ENCODE measurements at regions not wholly inside any gene's neighbourhood (a gene's known extent, or its start where the extent isn't known, plus 50 kb on each side); places are given as distances from the start of the nearest gene placed in this dataset.

DNA sequence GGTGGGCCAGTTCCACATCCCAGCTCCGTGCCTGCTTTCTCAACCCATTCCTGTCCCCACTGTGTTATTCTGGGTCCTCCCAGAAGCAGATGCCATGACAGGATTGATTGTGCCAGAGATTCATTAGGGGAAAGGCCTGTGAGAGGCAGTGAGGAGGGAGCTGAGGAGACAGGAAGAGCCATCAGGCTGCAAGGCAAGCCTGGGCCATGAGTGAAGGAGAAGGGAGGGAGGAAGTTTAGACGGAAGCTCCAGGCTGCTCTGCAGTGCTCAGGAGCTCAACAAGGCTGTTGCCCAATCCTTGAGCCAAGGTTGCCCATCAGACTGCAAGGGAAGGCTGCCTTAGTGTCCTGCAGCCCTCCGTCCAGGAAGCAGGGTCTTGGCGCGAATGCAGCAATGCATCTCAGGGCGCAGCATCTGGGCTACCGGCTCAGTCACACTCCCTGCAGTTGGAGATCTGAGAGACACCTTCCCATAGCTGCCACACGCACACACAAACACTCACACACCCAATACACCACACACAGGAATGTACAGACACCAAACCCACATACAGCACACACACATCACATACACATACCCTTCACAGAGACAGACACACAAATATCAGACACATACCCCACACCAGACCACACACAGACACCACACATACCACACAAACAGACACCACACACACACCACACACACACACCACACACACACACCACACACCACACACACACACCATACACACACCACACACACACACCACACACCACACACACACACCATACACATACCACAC lies 139.5 kb upstream of the NDUFV2 start:
- no peak overlapping the region for H3K4me3 Mint-ChIP-seq
- no peaks in the 10 kb centered on the region for H3K9me3 Mint-ChIP-seq
- no peaks in the 10 kb centered on the region for H3K27me3 Mint-ChIP-seq
- DNase-seq (no peak), ATAC-seq (no peak)
- H3K4me1 Mint-ChIP-seq, result no peaks in the 10 kb centered on the region
- H3K36me3 Mint-ChIP-seq (ENCODE audit: low read depth), result no peaks in the 10 kb centered on the region
- no peak overlapping the region for H3K27ac Mint-ChIP-seq

DNA sequence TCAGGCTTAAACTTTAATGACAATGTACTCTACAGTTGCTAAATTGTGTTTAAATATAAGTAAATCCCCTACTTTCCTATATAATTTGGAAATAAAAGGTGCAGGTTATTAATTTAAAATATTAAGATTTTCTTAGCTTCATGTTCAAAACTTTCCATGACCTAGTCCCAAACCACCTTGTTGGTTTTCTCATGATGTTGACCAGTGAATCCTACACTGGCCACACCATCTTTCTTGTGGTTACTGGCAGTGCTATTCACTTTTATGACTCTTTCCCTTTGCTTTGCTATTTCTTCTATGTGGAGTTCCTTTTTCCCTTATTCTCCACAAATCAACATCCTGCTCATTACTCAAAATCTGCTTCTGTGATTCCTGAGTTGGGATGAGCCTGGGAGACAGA lies 138.6 kb upstream of the NDUFV2 start:
- ATAC-seq (no peak), DNase-seq (no peak)
- H3K36me3 Mint-ChIP-seq (ENCODE audit: low read depth), result no peaks in the 10 kb centered on the region
- no peak overlapping the region for H3K4me3 Mint-ChIP-seq
- H3K4me1 Mint-ChIP-seq, result no peaks in the 10 kb centered on the region
- no peak overlapping the region for H3K27ac Mint-ChIP-seq
- no peaks in the 10 kb centered on the region for H3K27me3 Mint-ChIP-seq
- H3K9me3 Mint-ChIP-seq, result no peaks in the 10 kb centered on the region

DNA sequence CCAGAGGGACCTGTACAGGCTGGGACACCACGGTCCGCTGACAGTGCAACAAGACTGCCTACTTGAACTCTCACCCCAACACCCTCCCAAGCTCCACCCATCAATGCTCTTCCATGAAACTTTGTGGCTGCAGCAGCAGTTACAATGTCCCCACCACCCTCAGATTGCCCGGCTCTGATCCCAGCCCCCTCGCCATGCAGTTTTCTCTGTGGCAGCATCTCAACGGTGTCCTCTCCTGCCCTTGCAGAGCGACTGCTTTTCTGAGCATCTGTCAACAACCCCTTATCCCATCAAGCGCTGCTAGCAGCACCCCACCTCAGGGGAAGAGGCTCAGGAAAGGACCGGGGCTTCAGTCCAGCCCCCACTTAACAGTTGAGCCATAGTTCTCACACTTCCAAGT lies 137.1 kb upstream of the NDUFV2 start:
- Mint-ChIP-seq H3K27ac (no peak overlapping the region), H3K4me1 (no peaks in the 10 kb centered on the region), H3K9me3 (no peaks in the 10 kb centered on the region), H3K27me3 (no peaks in the 10 kb centered on the region), H3K36me3 (ENCODE audit: low read depth) (no peaks in the 10 kb centered on the region), H3K4me3 (no peak overlapping the region)
- DNase-seq, result no peak
- ATAC-seq, result no peak

DNA sequence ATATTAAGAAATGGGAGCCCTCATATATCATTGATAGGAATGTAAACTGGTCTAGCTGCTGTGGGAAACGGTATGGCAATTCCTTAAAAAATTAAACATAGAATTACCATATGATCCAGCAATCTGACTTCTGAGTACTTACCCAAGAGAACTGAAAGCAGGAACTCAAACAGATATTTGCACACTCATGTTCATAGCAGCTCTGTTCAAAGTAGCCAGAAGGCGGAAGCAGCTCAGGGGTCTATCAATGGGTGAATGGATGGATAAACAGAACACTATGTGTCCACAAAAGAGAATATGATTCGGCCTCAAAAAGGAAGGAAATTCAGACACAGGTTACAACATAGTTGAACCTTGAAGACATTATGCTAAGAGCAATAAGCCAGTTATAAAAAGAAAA lies 135.7 kb upstream of the NDUFV2 start:
- Mint-ChIP-seq H3K4me1 (no peaks in the 10 kb centered on the region), H3K36me3 (ENCODE audit: low read depth) (no peaks in the 10 kb centered on the region), H3K9me3 (no peaks in the 10 kb centered on the region), H3K27me3 (no peaks in the 10 kb centered on the region), H3K27ac (no peak overlapping the region), H3K4me3 (no peak overlapping the region)
- no peak for ATAC-seq
- DNase-seq, result no peak

DNA sequence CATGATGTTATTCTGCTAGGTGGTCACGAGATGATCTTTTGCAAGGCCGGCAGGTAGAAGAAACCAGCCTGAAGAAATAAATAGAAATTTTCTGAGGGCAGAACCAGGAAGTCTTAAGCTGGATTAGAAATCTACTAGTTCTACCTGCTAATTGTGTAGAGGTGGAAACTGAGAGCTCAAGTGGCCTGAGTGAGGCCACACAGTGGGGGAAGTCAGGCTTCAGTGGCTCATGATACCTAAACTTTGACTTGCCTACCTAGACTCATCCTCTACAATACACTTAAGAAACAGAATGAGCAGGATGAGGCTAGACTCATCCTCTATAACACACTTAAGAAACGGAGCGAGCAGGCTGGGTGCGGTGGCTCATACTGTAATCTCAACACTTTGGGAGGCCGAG lies 134.9 kb upstream of the NDUFV2 start:
- Mint-ChIP-seq H3K36me3 (ENCODE audit: low read depth) (no peaks in the 10 kb centered on the region), H3K4me1 (no peaks in the 10 kb centered on the region), H3K4me3 (no peak overlapping the region), H3K27me3 (no peaks in the 10 kb centered on the region), H3K9me3 (no peaks in the 10 kb centered on the region), H3K27ac (no peak overlapping the region)
- ATAC-seq, result no peak
- DNase-seq, result no peak

DNA sequence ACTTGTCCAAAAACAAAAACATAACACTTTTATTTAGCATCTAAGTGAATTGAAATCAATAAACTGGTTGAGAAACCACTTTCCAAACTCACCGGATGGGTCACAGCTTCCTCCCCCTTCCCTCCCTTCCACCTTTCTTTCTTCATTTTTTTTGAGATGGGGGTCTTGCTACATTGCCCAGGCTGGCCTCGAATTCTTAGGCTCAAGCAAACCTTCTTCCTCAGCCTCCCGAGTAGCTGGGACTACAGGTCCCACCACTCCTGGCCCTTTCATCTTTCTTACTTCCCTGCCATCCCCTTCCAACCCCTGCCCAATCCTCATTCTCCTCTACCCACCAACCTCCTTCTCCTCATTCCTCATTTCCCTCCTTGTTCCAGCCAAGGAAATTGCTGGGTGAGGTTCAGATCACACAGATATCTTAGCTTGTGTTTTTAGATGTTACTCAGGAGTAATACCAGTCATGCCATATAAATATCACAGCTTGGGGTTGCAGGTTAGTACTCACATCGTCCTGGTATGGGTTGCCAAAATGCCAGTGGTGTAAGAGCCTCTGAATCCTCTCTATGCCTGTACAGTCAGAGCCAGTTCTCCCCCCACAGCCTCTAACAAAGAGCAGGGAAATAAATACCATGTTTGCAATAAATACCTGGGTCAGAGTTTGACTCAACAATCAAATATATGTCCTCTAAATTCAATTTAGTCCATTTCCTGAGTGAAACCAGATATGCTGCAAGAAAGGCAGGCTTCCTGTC lies 132.7 kb upstream of the NDUFV2 start:
- H3K27me3 Mint-ChIP-seq, result peaks cover 5% of the 10 kb centered on the region

DNA sequence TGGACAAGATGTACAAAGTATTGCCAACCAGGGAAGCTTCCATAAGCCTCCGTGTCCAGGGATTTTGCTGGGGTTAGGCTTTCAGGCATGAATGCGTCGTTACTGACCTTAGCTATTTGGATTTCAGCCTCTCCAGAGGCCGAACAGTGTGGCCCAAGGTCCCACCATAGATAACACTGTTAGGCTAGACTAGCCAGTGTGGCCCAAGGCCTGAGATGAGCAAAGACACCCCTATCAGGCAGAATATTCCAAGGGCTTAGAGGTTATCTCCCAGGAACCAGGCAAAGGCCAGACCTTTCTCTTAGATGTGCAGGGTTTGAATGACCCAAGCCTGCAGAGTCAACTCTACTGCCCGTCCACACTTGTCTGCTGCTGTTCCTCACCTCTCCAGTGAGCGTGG lies 131.7 kb upstream of the NDUFV2 start:
- no peak overlapping the region for H3K4me3 Mint-ChIP-seq
- H3K27ac Mint-ChIP-seq, result no peak overlapping the region
- no peaks in the 10 kb centered on the region for H3K36me3 Mint-ChIP-seq (ENCODE audit: low read depth)
- peaks cover 5% of the 10 kb centered on the region for H3K27me3 Mint-ChIP-seq
- no peaks in the 10 kb centered on the region for H3K4me1 Mint-ChIP-seq
- DNase-seq (no peak), ATAC-seq (no peak)
- H3K9me3 Mint-ChIP-seq, result peaks cover 6% of the 10 kb centered on the region

More for the DNA sequence above, 132.7 kb upstream of the NDUFV2 start:
- Mint-ChIP-seq H3K4me3 (no peak overlapping the region), H3K4me1 (no peaks in the 10 kb centered on the region), H3K36me3 (ENCODE audit: low read depth) (no peaks in the 10 kb centered on the region), H3K27ac (no peak overlapping the region), H3K9me3 (peaks cover 6% of the 10 kb centered on the region)
- no peak for ATAC-seq
- no peak for DNase-seq

DNA sequence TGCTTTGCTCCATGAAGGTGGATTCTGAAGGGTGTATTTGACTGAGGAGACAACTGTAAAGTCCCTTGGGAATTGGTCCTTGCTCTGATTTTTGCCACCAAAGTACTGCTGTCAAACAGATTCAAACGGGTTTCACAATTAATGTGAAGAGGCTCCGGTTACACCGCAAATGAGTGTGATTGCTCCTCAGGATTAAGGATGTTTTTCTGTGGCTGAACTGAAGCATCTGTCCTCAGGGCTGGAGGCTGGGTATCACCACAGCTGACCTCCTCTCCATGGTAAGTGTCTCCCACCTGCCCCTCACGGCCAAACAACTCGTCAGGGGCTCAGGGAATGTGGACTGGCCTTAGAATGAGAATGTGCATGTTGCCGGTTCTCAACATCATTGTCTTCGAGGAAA lies 130.4 kb upstream of the NDUFV2 start:
- Mint-ChIP-seq H3K36me3 (ENCODE audit: low read depth) (no peaks in the 10 kb centered on the region), H3K27me3 (peaks cover 5% of the 10 kb centered on the region), H3K4me3 (no peak overlapping the region), H3K27ac (no peak overlapping the region), H3K4me1 (no peaks in the 10 kb centered on the region), H3K9me3 (peaks cover 6% of the 10 kb centered on the region)
- no peak for DNase-seq
- no peak for ATAC-seq

DNA sequence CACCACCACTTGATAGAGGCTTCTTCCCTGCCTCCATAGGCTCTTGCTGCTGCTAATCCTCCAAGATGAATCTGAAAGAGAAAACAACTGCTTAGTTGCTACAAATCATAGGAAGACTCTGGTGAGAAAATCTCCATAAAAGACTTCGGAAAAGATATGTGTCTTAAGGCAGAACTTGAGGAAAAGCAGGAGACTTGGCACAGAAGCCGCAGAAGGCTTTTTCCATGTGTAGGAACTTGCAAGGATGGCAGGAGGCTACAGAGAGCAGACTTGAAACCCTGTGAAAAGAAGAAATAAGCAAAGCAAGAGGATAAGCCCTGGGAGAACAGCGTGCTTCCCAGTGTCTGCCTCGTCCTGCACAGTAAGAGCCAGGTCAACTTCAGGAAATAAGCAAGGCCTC lies 128.2 kb upstream of the NDUFV2 start:
- H3K27me3 Mint-ChIP-seq, result peaks cover 5% of the 10 kb centered on the region
- H3K9me3 Mint-ChIP-seq, result peaks cover 6% of the 10 kb centered on the region

DNA sequence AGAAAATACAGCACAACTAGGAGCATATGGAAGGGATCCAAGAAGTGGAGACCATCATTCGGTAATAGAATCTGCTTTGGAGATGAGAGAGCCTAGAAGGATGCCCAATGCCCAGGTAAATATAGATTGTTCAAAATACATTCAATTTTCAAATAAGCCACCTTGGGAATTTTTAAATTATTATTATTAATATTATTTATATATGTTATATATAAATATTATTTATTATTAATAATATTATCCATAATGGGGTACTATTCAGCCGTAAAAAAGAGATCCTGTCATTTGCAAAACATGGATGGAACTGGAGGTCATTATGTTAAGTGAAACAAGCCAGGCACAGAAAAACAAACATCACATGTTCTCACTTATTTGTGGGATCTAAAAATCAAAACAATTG lies 127.8 kb upstream of the NDUFV2 start:
- Mint-ChIP-seq H3K27me3 (peaks cover 5% of the 10 kb centered on the region), H3K9me3 (peaks cover 6% of the 10 kb centered on the region), H3K36me3 (ENCODE audit: low read depth) (no peaks in the 10 kb centered on the region), H3K4me3 (no peak overlapping the region), H3K4me1 (peaks cover 2% of the 10 kb centered on the region), H3K27ac (no peak overlapping the region)
- no peak for ATAC-seq
- no peak for DNase-seq

More for the DNA sequence above, 128.2 kb upstream of the NDUFV2 start:
- Mint-ChIP-seq H3K4me1 (peaks cover 2% of the 10 kb centered on the region), H3K36me3 (ENCODE audit: low read depth) (no peaks in the 10 kb centered on the region), H3K27ac (no peak overlapping the region), H3K4me3 (no peak overlapping the region)
- DNase-seq, result no peak
- ATAC-seq, result no peak

DNA sequence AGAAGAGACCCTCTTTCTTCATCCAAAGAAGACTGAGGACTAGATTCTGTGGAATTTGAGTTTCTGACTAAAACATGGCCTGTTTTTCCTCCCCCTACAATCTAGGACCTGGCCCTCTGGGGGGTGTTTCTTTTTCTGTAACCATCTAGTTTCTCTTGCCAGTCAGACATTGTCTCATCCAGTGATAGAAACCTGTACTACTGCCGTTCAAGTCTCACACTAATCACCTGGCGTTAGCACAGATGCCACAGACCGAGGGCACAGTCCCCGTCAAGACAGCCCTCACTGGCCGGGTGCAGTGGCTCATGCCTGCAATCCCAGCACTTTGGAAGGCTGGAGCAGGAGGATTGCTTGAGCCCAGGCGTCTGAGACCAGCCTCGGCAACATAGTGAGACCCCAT lies 126.9 kb upstream of the NDUFV2 start:
- Mint-ChIP-seq H3K4me3 (no peak overlapping the region), H3K9me3 (peaks cover 6% of the 10 kb centered on the region), H3K27me3 (peaks cover 5% of the 10 kb centered on the region), H3K4me1 (peaks cover 2% of the 10 kb centered on the region), H3K27ac (no peak overlapping the region), H3K36me3 (ENCODE audit: low read depth) (no peaks in the 10 kb centered on the region)
- DNase-seq (no peak), ATAC-seq (no peak)

DNA sequence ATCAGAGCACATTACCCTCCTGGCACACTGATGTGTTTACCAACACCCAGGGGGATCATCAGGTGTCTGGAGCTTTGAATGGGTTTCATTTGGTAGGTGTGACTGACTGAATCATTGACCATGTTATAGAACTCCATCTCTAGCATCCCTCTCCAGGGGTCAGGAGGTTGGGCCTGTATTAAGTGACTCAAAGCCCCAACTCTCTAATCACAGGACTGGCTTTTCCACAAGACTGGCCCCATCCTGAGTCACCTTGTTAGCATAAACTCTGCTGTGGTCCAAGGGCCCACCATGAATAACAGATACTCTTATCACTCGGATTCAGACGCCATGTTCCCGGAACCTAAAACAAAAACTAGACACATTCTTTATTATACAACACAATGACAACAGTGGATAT lies 125.9 kb upstream of the NDUFV2 start:
- H3K9me3 Mint-ChIP-seq, result peaks cover 6% of the 10 kb centered on the region
- H3K4me3 Mint-ChIP-seq, result no peak overlapping the region
- peaks cover 2% of the 10 kb centered on the region for H3K4me1 Mint-ChIP-seq
- no peaks in the 10 kb centered on the region for H3K36me3 Mint-ChIP-seq (ENCODE audit: low read depth)
- peaks cover 5% of the 10 kb centered on the region for H3K27me3 Mint-ChIP-seq
- no peak overlapping the region for H3K27ac Mint-ChIP-seq
- ATAC-seq, result no peak
- no peak for DNase-seq

DNA sequence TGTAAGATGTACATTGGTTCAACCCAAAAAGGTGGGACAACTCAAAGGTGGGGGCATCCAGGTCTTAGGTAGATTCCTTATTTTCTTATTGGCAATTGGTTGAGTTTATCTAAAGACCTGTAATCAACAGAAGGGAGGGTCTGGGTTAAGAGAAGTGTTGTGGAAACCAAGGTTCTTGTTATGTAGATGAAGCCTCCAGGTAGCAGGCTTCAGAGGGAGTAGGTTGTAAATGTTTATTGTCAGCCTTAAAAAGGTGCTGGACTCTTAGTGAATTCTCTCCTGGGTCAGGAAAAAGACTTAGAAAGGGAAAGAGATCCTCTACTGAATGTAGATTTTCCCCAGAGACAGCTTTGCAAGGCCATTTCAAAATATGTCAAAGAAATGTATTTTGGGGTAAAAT lies 125.3 kb upstream of the NDUFV2 start:
- peaks cover 2% of the 10 kb centered on the region for H3K4me1 Mint-ChIP-seq
- peaks cover 6% of the 10 kb centered on the region for H3K9me3 Mint-ChIP-seq
- no peak overlapping the region for H3K27ac Mint-ChIP-seq
- ATAC-seq (no peak), DNase-seq (no peak)
- no peaks in the 10 kb centered on the region for H3K36me3 Mint-ChIP-seq (ENCODE audit: low read depth)
- H3K4me3 Mint-ChIP-seq, result no peak overlapping the region
- H3K27me3 Mint-ChIP-seq, result peaks cover 5% of the 10 kb centered on the region

DNA sequence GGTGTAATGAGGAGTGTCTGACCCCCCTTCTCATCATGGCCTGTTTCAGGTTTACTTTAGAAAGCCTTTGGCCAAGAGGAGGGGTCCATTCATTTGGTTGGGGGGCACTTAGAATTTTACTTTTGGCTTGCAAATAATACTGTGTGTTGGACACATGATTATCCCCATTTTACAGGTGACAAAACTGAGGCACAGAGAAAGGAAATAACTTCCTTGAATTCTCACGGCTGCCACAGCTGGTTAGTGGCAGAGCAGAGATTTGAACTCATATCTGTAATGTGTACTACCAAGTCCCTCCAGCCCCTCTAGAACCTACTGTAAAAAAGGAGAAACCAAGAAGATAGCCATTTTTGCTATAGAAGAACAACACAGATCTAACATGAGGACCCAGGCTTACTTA lies 124.8 kb upstream of the NDUFV2 start:
- peaks cover 5% of the 10 kb centered on the region for H3K27me3 Mint-ChIP-seq
- ATAC-seq (no peak), DNase-seq (no peak)
- H3K36me3 Mint-ChIP-seq (ENCODE audit: low read depth), result no peaks in the 10 kb centered on the region
- no peak overlapping the region for H3K27ac Mint-ChIP-seq
- no peak overlapping the region for H3K4me3 Mint-ChIP-seq
- H3K9me3 Mint-ChIP-seq, result peaks cover 6% of the 10 kb centered on the region
- peaks cover 2% of the 10 kb centered on the region for H3K4me1 Mint-ChIP-seq

DNA sequence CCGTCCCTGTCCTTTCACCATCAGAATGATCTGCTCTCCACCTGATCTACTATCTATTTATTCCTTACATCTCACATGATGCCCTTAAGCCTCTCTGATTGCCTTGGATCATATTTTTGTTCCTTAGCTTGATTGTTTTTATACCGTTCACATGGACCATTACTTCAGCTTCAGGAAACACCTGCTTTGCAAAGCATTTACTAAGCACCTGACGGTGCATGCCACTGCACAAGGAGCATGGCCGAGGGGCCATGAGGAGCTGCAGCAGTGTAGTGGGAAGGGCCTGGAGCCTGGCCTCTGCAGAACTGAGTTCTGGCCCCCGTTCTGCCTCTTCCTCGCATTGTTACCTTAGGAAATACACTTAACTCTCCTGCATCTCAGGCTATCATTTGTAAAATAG lies 124.1 kb upstream of the NDUFV2 start:
- Mint-ChIP-seq H3K4me1 (peaks cover 2% of the 10 kb centered on the region), H3K27ac (no peak overlapping the region), H3K9me3 (no peaks in the 10 kb centered on the region), H3K36me3 (ENCODE audit: low read depth) (no peaks in the 10 kb centered on the region), H3K4me3 (no peak overlapping the region), H3K27me3 (no peaks in the 10 kb centered on the region)
- no peak for DNase-seq
- ATAC-seq, result no peak

Data from activated naive CD8-positive, alpha-beta T cell treated with anti-CD3 and anti-CD28 coated beads, Interleukin-2, amount 50 U/mL, for 24 hours (primary cell).